HT1080 (cell line): ENCODE measurements at regions not wholly inside any gene's neighbourhood (a gene's known extent, or its start where the extent isn't known, plus 50 kb on each side); places are given as distances from the start of the nearest gene placed in this dataset.

Source experiments
- DNase-seq: peaks from one replicate; pipeline ENCODE4 v3.0.0-alpha.2; 2015; ENCODE audit warnings: low read depth

- DNase-seq = no peak
Measured at GRCh38 chr9:31500422-31500821, 884.0 kb upstream of the ACO1 start.

- no peak for DNase-seq
Measured at GRCh38 chr9:31519011-31519410, 865.4 kb upstream of the ACO1 start.

GRCh38 chr9:31519424-31519823 is 865.0 kb upstream of the ACO1 start:
- DNase-seq = no peak

- peak; percentile 26 for DNase-seq
Measured at GRCh38 chr9:31519826-31520225, 864.6 kb upstream of the ACO1 start.

GRCh38 chr9:31520301-31521085 is 864.0 kb upstream of the ACO1 start:
- no peak for DNase-seq

GRCh38 chr9:31535651-31536050 is 848.8 kb upstream of the ACO1 start:
- DNase-seq = no peak

GRCh38 chr9:31536471-31536870 is 848.0 kb upstream of the ACO1 start:
- DNase-seq = no peak

- DNase-seq = no peak
Measured at GRCh38 chr9:31541721-31542281, 842.6 kb upstream of the ACO1 start.

GRCh38 chr9:31542384-31543055 is 841.9 kb upstream of the ACO1 start:
- DNase-seq = peak; percentile 44

GRCh38 chr9:31554941-31555340 is 829.5 kb upstream of the ACO1 start:
- DNase-seq = no peak

GRCh38 chr9:31556667-31557463 is 827.6 kb upstream of the ACO1 start:
- DNase-seq = no peak

GRCh38 chr9:31572190-31572589 is 812.3 kb upstream of the ACO1 start:
- DNase-seq = peak; percentile 55

- DNase-seq = no peak
Measured at GRCh38 chr9:31573561-31573960, 810.9 kb upstream of the ACO1 start.

- peak; percentile 47 for DNase-seq
Measured at GRCh38 chr9:31574006-31574765, 810.3 kb upstream of the ACO1 start.

- DNase-seq = no peak
Measured at GRCh38 chr9:31582071-31582470, 802.4 kb upstream of the ACO1 start.

- DNase-seq = no peak
Measured at GRCh38 chr9:31582561-31582960, 801.9 kb upstream of the ACO1 start.

- DNase-seq = no peak
Measured at GRCh38 chr9:31585158-31585557, 799.3 kb upstream of the ACO1 start.

- DNase-seq = no peak
Measured at GRCh38 chr9:31587146-31587545, 797.3 kb upstream of the ACO1 start.

GRCh38 chr9:31588006-31588405 is 796.4 kb upstream of the ACO1 start:
- no peak for DNase-seq

- no peak for DNase-seq
Measured at GRCh38 chr9:31588756-31589155, 795.7 kb upstream of the ACO1 start.

- DNase-seq = peak; percentile 26
Measured at GRCh38 chr9:31590091-31590490, 794.4 kb upstream of the ACO1 start.
